ENCODE measurements at regions not wholly inside any gene's neighbourhood (a gene's known extent, or its start where the extent isn't known, plus 50 kb on each side); places are given as distances from the start of the nearest gene placed in this dataset.
"Not testable (repeated sequence)": the region's sequence is repeated elsewhere in the genome, so short reads cannot be mapped to it uniquely, and the experiment has no call there.

DNA sequence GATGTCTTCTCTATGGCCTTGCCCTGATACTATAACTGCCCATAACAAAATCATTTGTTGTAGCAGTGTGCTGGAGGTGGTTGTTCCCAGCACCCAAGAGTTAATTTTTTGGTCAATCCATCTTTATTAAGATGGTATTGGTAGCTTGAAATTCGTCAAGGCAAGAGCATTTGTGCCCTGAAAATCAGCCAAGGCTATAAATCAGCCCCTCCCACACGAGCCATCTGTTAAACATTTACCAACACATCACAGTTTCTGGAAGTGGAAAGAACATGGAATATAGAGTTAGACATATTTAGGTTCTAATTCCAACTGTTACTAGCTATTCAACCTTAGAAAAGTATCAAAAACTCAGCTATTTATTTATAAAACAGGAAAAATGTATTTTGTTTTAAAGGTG is 888.4 kb upstream of the GJE1 start:
- DNase-seq (ENCODE audit: low read depth) = no peak

DNA sequence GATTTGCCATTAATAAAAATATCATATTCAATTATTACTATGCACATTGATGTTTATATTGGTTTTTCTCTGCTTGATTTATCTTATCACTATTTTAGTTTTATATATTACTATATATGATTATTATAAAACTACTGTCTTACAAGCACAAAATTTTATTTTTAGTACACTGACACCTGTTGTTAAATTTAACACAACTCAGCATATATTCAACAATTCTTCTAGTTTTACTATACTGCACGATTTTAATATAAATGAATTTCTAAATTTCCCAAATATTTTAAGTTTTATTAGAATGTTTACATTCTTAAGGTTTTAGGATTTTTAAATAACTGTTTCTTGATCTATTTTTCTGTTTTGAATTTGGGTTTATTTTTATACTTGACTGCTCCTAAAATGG is 889.8 kb upstream of the GJE1 start:
- no peak for DNase-seq (ENCODE audit: low read depth)

- no peak for DNase-seq (ENCODE audit: low read depth)
Observed at GRCh38 chr6:141229296-141229695, 903.4 kb upstream of the GJE1 start.

DNA sequence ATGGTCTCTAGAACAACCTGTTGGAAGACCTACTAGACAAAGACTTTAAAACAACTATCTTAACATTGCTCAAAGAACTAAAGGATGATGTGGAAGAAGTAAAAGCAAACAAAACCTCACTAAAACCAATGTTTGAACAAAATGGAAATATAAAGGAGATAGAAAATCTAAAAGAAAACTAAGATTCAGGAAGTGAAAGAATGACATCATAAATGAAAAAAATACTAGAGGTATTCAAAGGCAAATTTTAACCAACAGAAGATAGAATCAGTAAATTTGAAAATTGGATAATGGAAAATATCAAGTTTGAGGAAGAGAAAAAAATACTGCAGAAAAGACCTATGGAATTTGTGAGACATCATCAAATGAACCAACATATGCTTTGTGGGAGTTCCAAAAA is 914.1 kb upstream of the GJE1 start:
- DNase-seq (ENCODE audit: low read depth) = no peak

DNA sequence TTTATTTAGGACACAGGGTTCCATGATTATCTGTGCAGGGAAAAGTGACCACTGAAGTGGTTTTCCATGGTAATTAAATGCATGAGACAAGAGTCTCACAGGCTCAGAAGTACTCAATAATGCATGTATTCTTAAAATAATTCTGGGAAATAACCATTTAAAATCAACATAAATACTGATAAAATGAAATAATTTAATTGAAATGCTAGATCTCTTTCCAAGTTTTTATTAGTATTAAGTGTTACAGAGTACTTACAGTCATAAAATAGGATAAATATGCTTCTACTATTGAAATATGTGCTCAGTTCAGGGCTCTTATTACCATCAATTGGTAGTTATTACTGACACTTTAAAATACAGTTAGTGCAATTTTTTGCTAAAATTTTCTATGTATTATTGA is 916.0 kb upstream of the GJE1 start:
- no peak for DNase-seq (ENCODE audit: low read depth)

GRCh38 chr6:141212296-141212695 is 920.4 kb upstream of the GJE1 start:
- no peak for DNase-seq (ENCODE audit: low read depth)

GRCh38 chr6:141211845-141212244 is 920.9 kb upstream of the GJE1 start:
- DNase-seq (ENCODE audit: low read depth) = no peak

DNA sequence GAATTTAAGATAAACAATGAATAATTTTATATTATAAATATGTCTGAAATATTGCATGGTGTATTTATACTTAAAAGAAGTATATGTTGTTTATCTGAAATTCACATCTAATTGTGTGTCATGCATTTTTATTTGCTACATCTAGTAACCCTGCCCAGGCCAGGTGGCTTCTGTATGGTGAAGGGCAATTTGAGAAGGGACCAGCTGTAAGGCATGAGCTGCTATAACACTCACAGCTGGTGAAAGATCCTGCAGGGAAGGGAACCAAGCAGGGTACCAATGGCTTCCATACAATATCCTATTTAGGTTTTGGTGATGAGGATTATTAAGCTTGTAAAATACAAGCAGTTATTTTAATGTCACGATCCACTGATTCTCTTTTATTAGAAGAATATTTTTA is 921.8 kb upstream of the GJE1 start:
- no peak for DNase-seq (ENCODE audit: low read depth)

GRCh38 chr6:141209890-141210289 is 922.8 kb upstream of the GJE1 start:
- DNase-seq (ENCODE audit: low read depth) = no peak

DNA sequence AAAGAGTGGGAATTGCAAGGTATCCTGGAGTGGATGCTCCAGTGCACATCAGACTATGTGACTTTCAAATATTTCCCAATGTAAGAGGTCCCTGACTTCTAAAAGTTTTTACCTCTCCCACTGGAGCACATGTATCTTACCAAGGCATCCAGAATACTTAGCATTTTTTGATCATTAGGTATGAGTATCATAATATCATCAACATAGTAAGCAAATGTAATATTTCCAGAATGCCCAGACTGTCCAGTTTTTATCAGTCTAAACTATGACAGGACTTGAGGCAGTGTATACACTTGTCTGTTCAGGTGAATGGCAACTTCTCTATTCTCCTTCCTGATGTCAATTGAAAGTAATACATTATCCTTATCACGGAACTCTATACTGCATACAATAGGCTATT is 924.6 kb upstream of the GJE1 start:
- no peak for DNase-seq (ENCODE audit: low read depth)

DNA sequence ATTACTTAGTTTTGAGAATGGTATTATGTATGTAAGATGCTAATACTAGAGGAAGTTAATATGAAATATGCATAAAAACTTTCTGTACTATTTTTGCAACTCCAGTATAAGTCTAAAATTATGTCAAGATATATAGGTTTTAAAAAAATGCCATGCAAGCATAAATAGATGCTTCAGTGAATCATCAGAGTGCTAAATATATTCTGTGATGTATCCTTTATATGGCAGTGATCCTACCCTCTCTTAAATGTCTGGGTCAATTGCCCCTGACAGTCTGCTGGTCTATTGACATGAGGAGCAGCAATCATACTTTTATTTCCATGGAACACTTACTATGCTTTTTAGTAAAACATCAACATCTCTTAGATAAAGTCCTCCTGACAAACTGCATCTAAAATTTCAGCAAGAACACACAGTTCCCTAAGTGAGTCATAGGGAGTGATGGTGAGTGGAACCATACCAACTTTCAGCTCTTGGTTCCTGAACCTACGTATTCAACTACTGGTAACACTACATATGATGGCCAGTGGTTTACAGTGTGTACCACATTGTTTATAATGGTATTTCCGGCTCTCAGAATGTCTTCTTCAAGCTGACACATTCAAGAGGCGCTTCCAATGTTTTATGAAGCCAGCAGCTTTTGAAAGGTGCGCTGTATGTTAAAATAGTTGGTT is 928.7 kb upstream of the GJE1 start:
- DNase-seq (ENCODE audit: low read depth) = no peak

GRCh38 chr6:141202626-141203025 is 930.1 kb upstream of the GJE1 start:
- DNase-seq (ENCODE audit: low read depth) = no peak

GRCh38 chr6:141199074-141199473 is 933.7 kb upstream of the GJE1 start:
- no peak for DNase-seq (ENCODE audit: low read depth)

GRCh38 chr6:141195251-141195832 is 937.4 kb upstream of the GJE1 start:
- DNase-seq (ENCODE audit: low read depth) = no peak

DNA sequence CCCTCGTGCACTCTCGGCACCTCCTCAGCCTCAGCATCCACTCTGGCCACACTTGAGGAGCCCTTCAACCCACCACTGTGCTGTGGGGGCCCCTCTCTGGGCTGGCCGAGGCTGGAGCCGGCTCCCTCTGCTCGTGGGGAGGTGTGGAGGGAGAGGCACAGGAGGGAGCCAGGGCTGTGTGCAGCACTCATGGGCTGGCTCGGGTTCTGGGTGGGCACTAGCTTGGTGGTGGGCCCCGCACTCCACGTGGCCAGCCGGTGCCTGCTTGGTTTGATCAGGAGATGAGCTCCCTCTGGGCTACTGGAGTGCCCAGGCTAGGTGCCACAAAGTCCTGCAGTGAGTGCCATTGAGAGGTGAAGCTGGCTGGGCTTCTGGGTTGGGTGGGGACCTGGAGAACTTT is 949.4 kb upstream of the GJE1 start:
- no peak for DNase-seq (ENCODE audit: low read depth)

- DNase-seq (ENCODE audit: low read depth) = not testable (repeated sequence)
Observed at GRCh38 chr6:141175458-141175857, 957.3 kb upstream of the GJE1 start.

DNA sequence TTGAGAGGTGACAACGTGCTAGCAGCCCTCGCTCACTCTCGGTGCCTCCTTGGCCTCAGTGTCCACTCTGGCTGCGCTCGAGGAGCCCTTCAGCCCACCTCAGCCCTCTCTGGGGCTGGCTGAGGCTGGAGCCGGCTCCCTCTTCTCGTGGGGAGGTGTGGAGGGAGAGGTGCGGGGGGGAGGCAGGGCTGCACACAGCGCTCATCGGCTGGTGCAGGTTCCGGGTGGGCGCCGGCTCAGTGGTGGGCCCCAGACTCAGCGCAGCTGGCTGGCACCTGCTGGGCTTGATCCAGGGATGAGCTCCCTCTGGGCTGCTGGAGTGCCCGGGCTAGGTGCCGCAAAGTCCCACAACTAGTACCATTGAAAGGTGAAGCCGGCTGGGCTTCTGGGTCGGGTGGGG is 957.8 kb upstream of the GJE1 start:
- no peak for DNase-seq (ENCODE audit: low read depth)

DNA sequence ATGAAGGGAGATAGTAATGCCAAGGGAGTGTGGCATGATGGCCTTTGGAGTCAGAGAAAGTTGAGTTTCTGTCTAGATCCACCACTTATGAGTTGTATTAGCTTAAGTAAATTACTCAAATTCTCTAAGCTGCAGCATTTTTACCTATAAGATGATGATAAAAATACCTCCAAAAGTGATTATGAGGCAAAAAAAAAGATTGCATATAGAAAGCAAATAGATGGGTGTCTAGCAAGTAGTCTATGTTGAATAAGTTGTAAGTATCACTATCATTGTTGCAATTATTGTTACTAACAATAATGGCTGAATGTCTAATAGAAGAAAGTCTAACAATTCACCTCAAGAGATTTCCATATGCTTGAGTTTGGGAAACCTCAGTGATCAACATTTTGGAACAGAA is 959.2 kb upstream of the GJE1 start:
- DNase-seq (ENCODE audit: low read depth) = no peak

GRCh38 chr6:141169419-141169818 is 963.3 kb upstream of the GJE1 start:
- no peak for DNase-seq (ENCODE audit: low read depth)

- DNase-seq (ENCODE audit: low read depth) = no peak
Observed at GRCh38 chr6:141167945-141168344, 964.8 kb upstream of the GJE1 start.

DNA sequence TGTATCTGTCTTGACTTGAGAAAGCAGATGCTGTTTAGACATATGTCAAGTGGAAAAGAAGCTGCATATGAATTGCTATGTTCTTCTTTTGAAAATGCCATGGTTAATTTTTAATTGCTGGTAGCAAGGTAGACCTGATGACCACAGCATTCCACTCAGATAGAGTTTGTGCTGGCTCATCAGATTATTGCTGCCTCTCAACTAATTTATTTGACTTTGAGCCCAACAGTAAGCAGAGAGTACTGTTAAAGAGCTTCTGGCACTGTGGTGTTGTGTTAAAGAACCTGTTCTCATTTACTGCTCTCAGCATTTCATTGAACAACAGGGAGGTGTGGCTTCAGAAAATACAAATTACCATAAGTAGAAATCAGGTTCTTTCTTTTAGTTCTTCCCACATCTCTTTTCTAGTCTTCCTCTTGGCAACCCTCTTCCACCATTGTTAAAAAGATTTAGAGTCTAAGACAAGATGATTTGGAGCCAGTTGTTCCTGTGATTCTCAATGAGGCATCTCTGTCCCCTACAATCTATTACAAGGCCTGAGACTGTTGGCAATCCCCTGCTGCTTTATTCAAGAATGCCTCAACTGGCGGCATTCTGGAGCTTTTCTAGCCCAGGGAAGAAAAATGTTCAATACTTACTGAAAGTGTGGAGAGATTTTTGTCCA is 967.6 kb upstream of the GJE1 start:
- DNase-seq (ENCODE audit: low read depth) = no peak

DNA sequence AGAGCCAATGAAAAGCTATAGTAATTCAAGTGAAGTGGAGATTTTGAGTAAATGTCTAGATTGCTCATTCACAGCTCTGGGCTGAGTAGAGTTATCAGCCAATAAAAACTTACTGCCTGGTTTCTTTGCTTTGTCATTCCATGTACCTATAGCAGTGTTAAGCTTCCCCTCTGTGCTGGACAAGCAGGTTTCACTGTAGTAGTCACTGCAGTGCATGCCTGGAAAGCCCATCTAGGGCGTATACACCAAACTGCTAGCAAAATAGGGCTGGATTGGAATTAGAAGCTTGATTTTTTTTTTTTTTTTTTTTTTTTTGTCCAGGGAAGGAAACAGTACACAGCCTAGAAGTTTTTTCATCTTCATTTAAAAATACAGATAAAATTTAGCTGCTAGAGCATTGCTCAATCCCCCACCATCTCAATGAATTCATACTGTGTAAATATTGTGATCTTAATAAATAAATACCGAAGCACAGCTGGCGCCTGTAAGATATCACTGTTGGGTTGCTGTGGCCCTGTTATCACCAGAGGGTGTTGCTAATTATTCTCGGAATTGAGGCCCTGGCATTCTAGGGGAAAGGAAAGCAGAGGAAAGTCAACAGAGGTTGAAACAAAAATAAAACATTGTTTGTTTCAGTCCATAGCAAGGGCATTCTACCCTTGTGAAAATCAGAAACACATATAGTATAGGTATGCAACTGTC is 968.5 kb upstream of the GJE1 start:
- DNase-seq (ENCODE audit: low read depth) = no peak

- no peak for DNase-seq (ENCODE audit: low read depth)
Observed at GRCh38 chr6:141163107-141163506, 969.6 kb upstream of the GJE1 start.
